GM23338 (cell line): ENCODE measurements at regions not wholly inside any gene's neighbourhood (a gene's known extent, or its start where the extent isn't known, plus 50 kb on each side); places are given as distances from the start of the nearest gene placed in this dataset.

Experiments used
- CREB1 ChIP-seq: fragments of 250-450 bp; sonication (Bioruptor Pico); IDR thresholded peaks from 2 replicates; pipeline ENCODE4 v1.5.0; 2020; ENCODE audit warnings: low read depth, mild to moderate bottlenecking, moderate library complexity
- EZH2 ChIP-seq: fragments of 200-600 bp; sonication (generic); IDR thresholded peaks from one replicate; pipeline ENCODE4 v1.8.0; 2017; ENCODE audit warnings: antibody characterized with exemption, mild to moderate bottlenecking, low read depth; ENCODE audit not compliant: unreplicated experiment
- EZH2phosphoT487 ChIP-seq: fragments of 200-600 bp; sonication (generic); IDR thresholded peaks from one replicate; pipeline ENCODE4 v1.8.1; 2018; ENCODE audit warnings: antibody characterized with exemption; ENCODE audit not compliant: unreplicated experiment
- JUNB ChIP-seq: IDR thresholded peaks from one replicate; pipeline ENCODE4 v1.6.1; 2016; ENCODE audit warnings: antibody characterized with exemption; ENCODE audit not compliant: unreplicated experiment
- NANOG ChIP-seq: IDR thresholded peaks from 2 replicates; pipeline ENCODE4 v1.6.1; 2016; ENCODE audit warnings: antibody characterized with exemption, borderline replicate concordance
- ZNF114 ChIP-seq: fragments of 250-450 bp; sonication (Bioruptor Pico); IDR thresholded peaks from 2 replicates; pipeline ENCODE4 v1.5.0; 2020; ENCODE audit warnings: mild to moderate bottlenecking, moderate library complexity
- ZNF331 ChIP-seq: fragments of 250-450 bp; sonication (Bioruptor Pico); IDR thresholded peaks from 2 replicates; pipeline ENCODE4 v1.5.0; 2020; ENCODE audit warnings: low read depth, mild to moderate bottlenecking, moderate library complexity
- TF ChIP-seq, protein P1 (sequence below), 2 experiments: fragments of 200-600 bp in 1 of 2; sonication (generic) in 1 of 2; conservative IDR thresholded peaks; 2 replicates each; pipeline versions ENCODE4 v1.5.1 to v1.6.1; 2016 to 2017; ENCODE audit warnings: antibody characterized with exemption in 2 of 2, low read depth in 2 of 2, mild to moderate bottlenecking in 2 of 2, moderate library complexity in 1 of 2
- TF ChIP-seq, protein P2 (sequence below): IDR thresholded peaks from 2 replicates; pipeline ENCODE4 v1.6.1; 2016; ENCODE audit warnings: antibody characterized with exemption

DNA sequence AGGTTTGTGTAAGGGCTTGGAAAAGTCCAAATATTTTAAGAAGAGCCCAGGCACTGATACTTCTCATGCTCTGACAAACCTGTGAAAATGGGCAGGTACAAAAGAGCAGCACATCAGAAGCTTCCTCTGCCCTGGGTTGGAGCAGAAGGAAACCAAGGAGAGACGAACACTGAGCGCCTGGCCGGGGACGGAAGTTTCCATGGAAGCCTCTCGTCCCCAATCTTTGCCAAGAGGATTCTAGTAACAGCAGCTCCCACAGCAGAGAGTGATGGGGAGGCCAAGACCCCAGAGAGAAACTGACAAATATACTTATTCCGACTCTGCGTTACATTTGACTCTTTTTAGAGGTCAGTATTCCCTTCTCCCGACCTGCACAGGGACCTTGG lies 268.5 kb downstream of the C16orf95 start:
- TF ChIP-seq, protein P1, sequence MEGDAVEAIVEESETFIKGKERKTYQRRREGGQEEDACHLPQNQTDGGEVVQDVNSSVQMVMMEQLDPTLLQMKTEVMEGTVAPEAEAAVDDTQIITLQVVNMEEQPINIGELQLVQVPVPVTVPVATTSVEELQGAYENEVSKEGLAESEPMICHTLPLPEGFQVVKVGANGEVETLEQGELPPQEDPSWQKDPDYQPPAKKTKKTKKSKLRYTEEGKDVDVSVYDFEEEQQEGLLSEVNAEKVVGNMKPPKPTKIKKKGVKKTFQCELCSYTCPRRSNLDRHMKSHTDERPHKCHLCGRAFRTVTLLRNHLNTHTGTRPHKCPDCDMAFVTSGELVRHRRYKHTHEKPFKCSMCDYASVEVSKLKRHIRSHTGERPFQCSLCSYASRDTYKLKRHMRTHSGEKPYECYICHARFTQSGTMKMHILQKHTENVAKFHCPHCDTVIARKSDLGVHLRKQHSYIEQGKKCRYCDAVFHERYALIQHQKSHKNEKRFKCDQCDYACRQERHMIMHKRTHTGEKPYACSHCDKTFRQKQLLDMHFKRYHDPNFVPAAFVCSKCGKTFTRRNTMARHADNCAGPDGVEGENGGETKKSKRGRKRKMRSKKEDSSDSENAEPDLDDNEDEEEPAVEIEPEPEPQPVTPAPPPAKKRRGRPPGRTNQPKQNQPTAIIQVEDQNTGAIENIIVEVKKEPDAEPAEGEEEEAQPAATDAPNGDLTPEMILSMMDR (conservative IDR thresholded peaks at IDR 0.05; ENCODE audit: low read depth in 2 of 2) = no peak
- no peak for TF ChIP-seq JUNB
- no peak for TF ChIP-seq EZH2
- no peak for TF ChIP-seq CREB1 (CRISPR knock-in tag)
- no peak for TF ChIP-seq ZNF331 (CRISPR knock-in tag)
- no peak for TF ChIP-seq NANOG
- TF ChIP-seq EZH2phosphoT487 = no peak
- no peak for TF ChIP-seq ZNF114 (CRISPR knock-in tag)
- TF ChIP-seq, protein P2, sequence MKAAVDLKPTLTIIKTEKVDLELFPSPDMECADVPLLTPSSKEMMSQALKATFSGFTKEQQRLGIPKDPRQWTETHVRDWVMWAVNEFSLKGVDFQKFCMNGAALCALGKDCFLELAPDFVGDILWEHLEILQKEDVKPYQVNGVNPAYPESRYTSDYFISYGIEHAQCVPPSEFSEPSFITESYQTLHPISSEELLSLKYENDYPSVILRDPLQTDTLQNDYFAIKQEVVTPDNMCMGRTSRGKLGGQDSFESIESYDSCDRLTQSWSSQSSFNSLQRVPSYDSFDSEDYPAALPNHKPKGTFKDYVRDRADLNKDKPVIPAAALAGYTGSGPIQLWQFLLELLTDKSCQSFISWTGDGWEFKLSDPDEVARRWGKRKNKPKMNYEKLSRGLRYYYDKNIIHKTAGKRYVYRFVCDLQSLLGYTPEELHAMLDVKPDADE = no peak
